ENCODE measurements at regions not wholly inside any gene's neighbourhood (a gene's known extent, or its start where the extent isn't known, plus 50 kb on each side); places are given as distances from the start of the nearest gene placed in this dataset.

- DNase-seq: no peak
Observed at GRCh38 chr2:147499785-147500184, 345.0 kb upstream of the ACVR2A start.

DNA sequence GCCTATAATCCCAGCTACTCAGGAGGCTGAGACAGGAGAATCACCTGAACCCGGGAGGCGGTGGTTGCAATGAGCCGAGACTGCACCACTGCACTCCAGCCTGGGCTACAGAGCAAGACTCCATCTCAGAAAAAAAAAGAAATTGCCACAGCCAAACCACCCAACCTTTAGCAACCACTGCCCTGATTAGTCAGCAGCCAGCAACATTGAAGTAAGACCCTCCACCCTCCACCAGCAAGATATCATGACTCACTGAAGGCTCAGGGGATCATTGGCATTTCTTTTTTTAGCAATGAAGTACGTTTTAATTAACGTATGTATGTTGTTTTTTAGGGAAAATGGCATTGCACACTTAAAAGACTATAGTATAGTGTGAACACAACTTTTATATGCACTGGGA, 349.1 kb upstream of the ACVR2A start:
- DNase-seq: no peak

- DNase-seq: no peak
Observed at GRCh38 chr2:147492471-147492870, 352.4 kb upstream of the ACVR2A start.

DNA sequence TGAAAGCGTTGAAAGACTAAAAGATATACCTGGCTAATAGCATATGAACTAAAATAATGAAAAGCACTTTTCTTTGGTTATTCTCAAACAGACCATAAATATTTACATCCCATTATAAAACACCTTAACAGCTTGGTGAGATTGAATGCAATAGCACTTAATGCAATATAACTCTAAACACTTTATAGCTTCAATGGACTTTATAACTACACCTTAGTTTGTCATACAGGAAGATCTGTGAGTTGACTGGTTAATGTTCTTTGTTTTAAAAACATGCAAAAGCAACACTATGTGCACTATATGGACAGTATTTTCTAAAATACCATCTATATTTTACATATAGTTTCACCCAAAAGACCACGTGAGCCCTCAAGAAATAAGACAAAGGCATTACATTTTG, 353.3 kb upstream of the ACVR2A start:
- no peak for DNase-seq

DNA sequence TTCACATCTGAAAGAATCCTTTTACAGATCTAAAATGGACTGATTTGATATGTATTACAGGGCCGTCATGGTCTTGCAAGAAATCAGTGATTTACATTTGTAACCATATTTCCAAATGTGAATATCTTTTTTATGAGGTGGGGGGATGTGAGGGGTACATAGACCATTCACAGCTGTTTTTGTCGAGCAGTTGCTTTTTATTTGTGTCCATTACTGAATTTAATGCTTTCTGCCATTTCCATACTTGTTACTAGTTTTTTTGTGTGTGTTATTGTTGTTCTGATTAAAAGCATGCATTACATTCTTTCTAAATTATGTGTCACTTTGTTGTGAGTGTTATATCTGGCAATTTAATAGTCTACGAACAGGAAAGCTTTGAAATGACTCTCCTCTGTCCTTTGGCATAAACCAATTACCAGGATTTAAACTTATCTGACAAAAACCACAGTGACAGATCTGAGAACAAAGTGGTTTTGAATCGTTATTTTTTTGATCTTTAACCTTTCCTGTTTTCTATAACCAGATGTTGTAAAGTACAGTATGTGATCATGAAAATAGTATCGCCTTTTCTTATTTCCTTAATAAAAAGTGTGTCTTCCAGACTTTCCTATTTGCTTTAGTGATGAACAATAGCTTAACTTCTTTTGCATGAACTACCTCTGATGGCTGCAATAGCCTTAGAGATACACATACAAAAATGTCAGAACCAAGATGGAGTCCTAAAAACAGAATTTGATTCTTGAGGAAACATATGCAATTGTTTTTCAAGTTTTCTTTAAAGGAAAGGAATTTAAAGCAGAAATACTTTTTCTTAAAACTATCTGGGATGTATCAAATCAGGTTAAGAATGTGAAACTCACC, 354.2 kb upstream of the ACVR2A start:
- no peak for DNase-seq

DNA sequence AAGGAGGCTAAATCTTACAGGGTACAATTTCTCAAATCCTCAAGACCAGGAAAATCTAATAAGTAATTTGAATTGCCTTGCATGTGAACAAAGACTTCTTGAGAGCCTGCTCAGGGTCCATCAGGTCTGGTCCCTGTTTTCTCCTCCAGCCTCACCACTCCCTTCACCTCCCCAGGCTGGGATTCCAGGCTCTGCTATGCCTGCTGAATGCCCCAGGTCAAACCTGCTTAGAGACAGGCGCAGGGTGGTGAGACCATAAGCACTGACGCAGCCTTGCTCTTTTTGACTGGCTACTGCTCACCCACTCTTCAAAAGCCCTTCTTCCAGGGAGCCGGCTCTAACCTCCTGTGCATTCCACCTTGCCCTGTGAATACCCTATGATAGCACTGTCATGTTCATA, 356.4 kb upstream of the ACVR2A start:
- no peak for DNase-seq

DNA sequence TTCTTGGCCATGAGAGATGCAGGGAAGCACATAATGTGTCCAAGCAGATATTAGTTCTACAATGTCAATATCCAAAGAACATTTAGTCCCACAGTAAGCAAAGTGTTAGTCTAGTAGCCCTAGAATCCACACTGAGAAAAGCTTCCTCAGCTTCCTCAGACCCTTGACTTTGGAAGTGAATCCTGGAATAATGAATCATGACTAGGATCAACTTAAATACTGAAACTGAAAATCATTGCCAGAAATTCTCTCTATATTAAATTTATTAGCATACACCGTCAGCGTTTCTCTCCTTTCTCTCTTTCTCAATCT, 356.9 kb upstream of the ACVR2A start:
- no peak for DNase-seq

DNA sequence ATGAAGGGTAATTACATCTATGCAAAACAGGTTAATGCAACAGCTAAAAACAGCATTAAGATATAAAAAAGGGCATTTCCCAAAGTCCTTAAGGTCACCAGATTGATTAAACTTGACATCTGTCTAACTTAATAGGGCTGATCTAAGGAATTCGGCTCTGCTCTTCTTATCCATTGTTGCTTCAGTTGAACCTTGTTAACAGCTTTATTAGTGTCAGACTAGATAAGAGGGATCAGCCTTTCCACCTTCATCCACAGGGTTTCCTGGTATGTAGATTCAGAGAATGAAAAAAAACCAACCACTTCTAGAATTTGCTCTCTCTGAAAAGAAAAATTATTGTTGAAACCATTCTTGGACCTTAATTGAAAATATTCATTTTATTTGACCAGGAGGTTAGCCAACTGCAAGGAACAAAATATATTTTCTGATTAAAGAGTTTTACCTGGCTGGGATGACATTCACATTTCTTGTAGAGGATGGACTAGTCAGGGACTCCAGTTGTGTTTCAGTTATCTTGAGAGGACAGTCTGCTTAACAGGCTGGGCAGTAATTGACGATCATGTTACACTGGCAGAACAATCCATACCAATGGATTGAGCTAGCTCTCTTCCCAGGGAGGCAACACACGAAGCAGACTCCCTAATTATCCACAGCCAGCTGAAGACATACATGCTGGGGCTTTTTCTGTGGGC, 357.4 kb upstream of the ACVR2A start:
- no peak for DNase-seq

- no peak for DNase-seq
Observed at GRCh38 chr2:147485210-147485851, 359.5 kb upstream of the ACVR2A start.

- DNase-seq: no peak
Observed at GRCh38 chr2:147483911-147484310, 360.9 kb upstream of the ACVR2A start.

DNA sequence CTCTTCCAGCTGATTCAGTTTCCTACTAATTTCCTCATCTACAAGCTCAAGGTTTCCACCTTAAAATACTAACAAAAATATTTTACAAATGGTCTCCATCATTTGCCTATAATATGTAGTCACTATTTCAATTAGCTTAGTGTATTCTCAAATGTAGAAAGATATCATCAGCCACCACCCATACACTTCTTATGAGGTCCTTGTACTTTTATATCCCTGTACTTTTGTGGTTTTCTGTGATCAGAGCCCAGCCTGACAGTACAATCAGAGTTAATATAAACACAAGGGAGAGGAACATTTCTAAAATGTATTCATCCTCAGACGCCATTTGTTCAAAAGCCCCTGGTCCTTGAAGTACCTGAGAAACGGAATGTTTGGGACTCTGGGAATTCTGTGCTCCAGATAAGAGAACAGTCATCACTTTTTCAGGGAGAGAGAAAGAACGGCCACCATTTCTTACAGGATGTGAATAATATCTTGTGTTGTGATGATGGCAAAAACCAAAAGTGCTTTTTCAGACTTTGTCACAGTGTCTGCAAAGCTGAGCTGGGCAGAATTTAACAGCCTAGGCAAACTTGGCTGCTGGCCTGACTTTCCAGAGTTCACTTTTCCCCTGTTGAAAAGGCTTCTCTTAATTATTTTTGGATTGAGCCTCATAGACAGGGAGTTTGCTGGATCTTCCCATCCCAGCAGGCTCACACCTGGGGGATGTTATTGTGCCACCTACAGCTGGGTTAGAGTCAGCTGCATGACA, 361.7 kb upstream of the ACVR2A start:
- no peak for DNase-seq

DNA sequence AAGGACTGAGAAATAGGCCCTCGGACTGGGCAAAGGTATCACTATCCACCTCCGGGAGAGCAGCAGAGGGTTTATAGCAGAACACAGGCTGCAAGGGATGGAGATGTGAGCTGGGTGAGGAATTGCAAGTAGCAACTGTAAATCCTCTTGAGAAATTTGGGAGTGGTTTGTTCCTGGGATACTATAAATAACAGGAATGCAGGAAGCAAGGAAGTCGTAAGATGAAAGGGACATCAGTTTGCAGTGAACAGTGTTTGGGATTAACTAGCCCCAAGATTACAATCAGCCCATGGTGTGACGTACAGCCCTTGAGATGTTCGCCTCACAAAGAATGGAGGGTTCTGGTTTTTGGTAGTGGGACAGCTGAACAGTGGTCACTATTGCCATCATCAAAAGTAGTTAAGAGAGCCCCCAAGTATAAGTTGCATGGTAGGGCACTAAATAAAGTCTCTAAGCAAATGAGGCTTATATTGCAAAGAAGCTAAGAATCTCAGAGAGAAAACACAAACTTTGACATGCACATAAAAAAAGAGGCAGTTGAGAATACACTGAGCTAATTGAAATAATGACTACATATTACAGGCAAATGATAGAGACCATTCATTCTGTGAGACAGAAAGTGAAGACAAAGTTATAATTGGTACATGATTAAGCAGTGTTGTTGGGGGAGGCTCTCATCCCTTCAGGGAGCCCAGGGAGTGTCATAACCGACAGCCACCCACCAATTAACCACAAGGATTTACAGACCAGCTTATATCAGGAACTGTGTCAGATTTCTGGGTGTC, 362.5 kb upstream of the ACVR2A start:
- no peak for DNase-seq

GRCh38 chr2:147479358-147479757, 365.5 kb upstream of the ACVR2A start:
- no peak for DNase-seq

- no peak for DNase-seq
Observed at GRCh38 chr2:147473075-147473474, 371.8 kb upstream of the ACVR2A start.

- no peak for DNase-seq
Observed at GRCh38 chr2:147471126-147471525, 373.7 kb upstream of the ACVR2A start.

- DNase-seq: no peak
Observed at GRCh38 chr2:147469471-147469870, 375.4 kb upstream of the ACVR2A start.

- DNase-seq: no peak
Observed at GRCh38 chr2:147468963-147469362, 375.9 kb upstream of the ACVR2A start.

- DNase-seq: no peak
Observed at GRCh38 chr2:147468349-147468748, 376.5 kb upstream of the ACVR2A start.

- no peak for DNase-seq
Observed at GRCh38 chr2:147467441-147467840, 377.4 kb upstream of the ACVR2A start.

GRCh38 chr2:147464737-147465357, 380.0 kb upstream of the ACVR2A start:
- no peak for DNase-seq

- no peak for DNase-seq
Observed at GRCh38 chr2:147463881-147464520, 380.8 kb upstream of the ACVR2A start.

DNA sequence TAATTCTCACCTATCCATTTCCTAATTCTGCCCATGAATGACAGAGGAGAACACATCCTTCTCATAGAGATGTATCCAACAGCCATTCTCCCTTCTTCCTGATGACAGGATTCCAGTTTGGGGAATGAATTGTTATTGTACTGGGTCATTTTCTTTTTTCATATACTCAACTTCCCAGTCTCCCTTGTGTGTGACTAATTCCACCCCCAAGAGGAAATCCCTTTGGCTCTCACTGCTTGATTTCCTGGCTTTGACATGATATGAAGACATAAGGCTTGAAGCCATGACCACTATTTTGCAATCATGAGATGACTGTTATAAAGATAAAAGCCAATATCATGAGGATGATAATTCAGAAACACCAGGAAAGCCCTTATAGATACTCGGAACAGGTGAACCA, 384.7 kb upstream of the ACVR2A start:
- DNase-seq: no peak

Measured in activated T-cell treated with anti-CD3 and anti-CD28 coated beads, Interleukin-2, amount 50 U/mL, for 1 hour (primary cell).